ENCODE measurements at regions not wholly inside any gene's neighbourhood (a gene's known extent, or its start where the extent isn't known, plus 50 kb on each side); places are given as distances from the start of the nearest gene placed in this dataset.
A peak's percentile ranks its signal among the peaks of the same experiment; 100 is the strongest.

- ChIA-PET CTCF (no interaction called here), POLR2A (interaction anchor here (0.6 kb wide), 1 partner anchor 1633 kb away, joined by 5 read pairs; no protein-coding TSS in a partner anchor), RAD21 (ENCODE audit: low non-redundant PET in 1 of 2, low total read pairs in 2 of 2, uncharacterized antibody in 2 of 2, unreplicated experiment in 2 of 2) (interaction anchor here in 1 of 2 experiments (0.6 kb wide), 1 partner anchor 176 kb away, joined by 5 read pairs; no protein-coding TSS in a partner anchor)
- Histone ChIP-seq H3K9me2 (ENCODE audit: insufficient read depth) (no peaks in the 10 kb centered on the region), H3K79me2 (ENCODE audit: insufficient read depth, low read length) (no peaks in the 10 kb centered on the region), H3K36me3 (ENCODE audit: control insufficient read depth in 1 of 2, insufficient read depth in 2 of 2, low read length in 2 of 2) (no peaks in the 10 kb centered on the region), H3K27ac (ENCODE audit: low read depth, low read length) (peak overlapping the region; percentile 71), H4K20me1 (ENCODE audit: insufficient read depth) (no peaks in the 10 kb centered on the region), H3K4me1 (ENCODE audit: control insufficient read depth in 1 of 2, insufficient read depth in 2 of 2, low read length in 2 of 2) (peaks cover 45 to 59% of the 10 kb centered on the region in 2 experiments), H3K4me2 (ENCODE audit: low read length) (peak overlapping the region; percentile 67), H3K9me3 (ENCODE audit: control insufficient read depth in 1 of 2, insufficient read depth in 1 of 2, low read depth in 1 of 2, low read length in 2 of 2) (no peaks in the 10 kb centered on the region), H3K9ac (ENCODE audit: low read length) (peak overlapping the region; percentile 36), H3K27me3 (ENCODE audit: insufficient read depth, low read length) (peaks cover 17% of the 10 kb centered on the region; the same call in 1 of the 2 replicates), H3K4me3 (replicated peaks in 1 of 2; ENCODE audit: low read depth in 1 of 2, low read length in 2 of 2) (no peak overlapping the region), H2AFZ (ENCODE audit: low read depth, low read length, poor library complexity, severe bottlenecking) (no peak overlapping the region)
- no peak; the same call in none of the 2 replicates for ATAC-seq
- intact Hi-C loops (cut with micrococcal nuclease): no loop called here
- no TSS peak for BruUV-seq (replicated peaks)
- DNase-seq (ENCODE audit: low read depth, low spot score): no peak
- no peak for TF ChIP-seq SIN3A (IDR thresholded peaks at IDR 0.05; ENCODE audit: low read depth)
- TF ChIP-seq POLR2AphosphoS5 (IDR thresholded peaks at IDR 0.05; ENCODE audit: low read depth, low read length): peak; percentile 2; the same call in 1 of the 2 replicates
Measured at GRCh38 chr14:100472094-100472455, 115.1 kb downstream of the BEGAIN start.

- Histone ChIP-seq H3K4me3 (replicated peaks in 1 of 2; ENCODE audit: low read depth in 1 of 2, low read length in 2 of 2) (no peak overlapping the region), H3K9me2 (ENCODE audit: insufficient read depth) (no peaks in the 10 kb centered on the region), H4K20me1 (ENCODE audit: insufficient read depth) (no peaks in the 10 kb centered on the region), H3K27me3 (ENCODE audit: insufficient read depth, low read length) (peaks cover 17% of the 10 kb centered on the region; the same call in 1 of the 2 replicates), H3K27ac (ENCODE audit: low read depth, low read length) (peak overlapping the region; percentile 71), H3K4me2 (ENCODE audit: low read length) (peak overlapping the region; percentile 67), H2AFZ (ENCODE audit: low read depth, low read length, poor library complexity, severe bottlenecking) (no peak overlapping the region), H3K9ac (ENCODE audit: low read length) (peak overlapping the region; percentile 36; the same call in 1 of the 2 replicates), H3K36me3 (ENCODE audit: control insufficient read depth in 1 of 2, insufficient read depth in 2 of 2, low read length in 2 of 2) (no peaks in the 10 kb centered on the region), H3K79me2 (ENCODE audit: insufficient read depth, low read length) (no peaks in the 10 kb centered on the region), H3K9me3 (ENCODE audit: control insufficient read depth in 1 of 2, insufficient read depth in 1 of 2, low read depth in 1 of 2, low read length in 2 of 2) (no peaks in the 10 kb centered on the region), H3K4me1 (ENCODE audit: control insufficient read depth in 1 of 2, insufficient read depth in 2 of 2, low read length in 2 of 2) (peaks cover 49 to 64% of the 10 kb centered on the region in 2 experiments)
- DNase-seq (ENCODE audit: low read depth, low spot score): no peak
- no TSS peak for BruUV-seq (replicated peaks)
- intact Hi-C loops (cut with micrococcal nuclease): no loop called here
- ATAC-seq: no peak
- ChIA-PET CTCF (no interaction called here), POLR2A (interaction anchor here (0.6 kb wide), 1 partner anchor 1632 kb away, joined by 5 read pairs; no protein-coding TSS in a partner anchor), RAD21 (ENCODE audit: low non-redundant PET in 1 of 2, low total read pairs in 2 of 2, uncharacterized antibody in 2 of 2, unreplicated experiment in 2 of 2) (no interaction called here)
- TF ChIP-seq EZH2 (IDR thresholded peaks at IDR 0.05) (no peak), ELF1 (IDR thresholded peaks at IDR 0.05; ENCODE audit: borderline replicate concordance, low read depth) (no peak), ATF3 (IDR thresholded peaks at IDR 0.05) (no peak), TCF7L2 (IDR thresholded peaks at IDR 0.05; ENCODE audit: borderline replicate concordance, extremely low read depth, insufficient read depth, insufficient read length) (no peak), YY1 (IDR thresholded peaks at IDR 0.05; ENCODE audit: extremely low read depth, insufficient replicate concordance, low read depth, low read length) (no peak), POLR2AphosphoS5 (IDR thresholded peaks at IDR 0.05; ENCODE audit: low read depth, low read length) (no peak), RAD21 (IDR thresholded peaks at IDR 0.05; ENCODE audit: low read depth) (no peak), FOSL1 (IDR thresholded peaks at IDR 0.05; ENCODE audit: low read depth) (no peak), CBX3 (IDR thresholded peaks at IDR 0.05; ENCODE audit: low read depth) (no peak)
Measured at GRCh38 chr14:100472491-100472890, 114.7 kb downstream of the BEGAIN start.

Data from HCT116 (cell line).